NCI-H2227 treated with DMSO at 0.1 percent for 48 hours (cell line): ENCODE measurements at regions not wholly inside any gene's neighbourhood (a gene's known extent, or its start where the extent isn't known, plus 50 kb on each side); places are given as distances from the start of the nearest gene placed in this dataset.
A peak's percentile ranks its signal among the peaks of the same experiment; 100 is the strongest.

Experiments used
- DNase-seq: peaks from one replicate; lab custom pipeline; 2025; lab: John Stamatoyannopoulos, UW

GRCh38 chr18:27752944-27753343 lies 424.0 kb downstream of the CDH2 start:
- DNase-seq: no peak

GRCh38 chr18:27750923-27751322 lies 426.0 kb downstream of the CDH2 start:
- peak; percentile 84 for DNase-seq

DNA sequence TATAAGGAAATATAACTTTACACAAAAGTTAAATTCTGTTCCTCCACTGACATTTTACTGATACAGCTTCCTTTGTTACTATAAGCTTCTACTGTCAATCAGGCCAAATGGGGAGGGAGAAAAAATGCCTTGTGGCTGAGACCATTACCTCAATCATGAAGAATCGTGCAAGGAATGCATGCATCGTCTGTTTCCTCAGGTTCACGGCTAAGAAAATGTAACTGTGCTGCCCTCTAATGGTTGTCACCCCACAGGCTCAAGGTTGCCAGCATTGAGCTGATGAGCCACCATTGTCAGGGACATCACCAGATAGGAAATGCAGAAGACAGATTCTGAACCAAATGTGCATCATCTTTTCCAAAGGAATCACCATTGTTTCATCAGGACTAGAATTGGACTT lies 426.9 kb downstream of the CDH2 start:
- DNase-seq: peak; percentile 18

- no peak for DNase-seq
Measured at GRCh38 chr18:27749194-27749593, 427.7 kb downstream of the CDH2 start.

- DNase-seq: no peak
Measured at GRCh38 chr18:27746241-27746640, 430.7 kb downstream of the CDH2 start.

DNA sequence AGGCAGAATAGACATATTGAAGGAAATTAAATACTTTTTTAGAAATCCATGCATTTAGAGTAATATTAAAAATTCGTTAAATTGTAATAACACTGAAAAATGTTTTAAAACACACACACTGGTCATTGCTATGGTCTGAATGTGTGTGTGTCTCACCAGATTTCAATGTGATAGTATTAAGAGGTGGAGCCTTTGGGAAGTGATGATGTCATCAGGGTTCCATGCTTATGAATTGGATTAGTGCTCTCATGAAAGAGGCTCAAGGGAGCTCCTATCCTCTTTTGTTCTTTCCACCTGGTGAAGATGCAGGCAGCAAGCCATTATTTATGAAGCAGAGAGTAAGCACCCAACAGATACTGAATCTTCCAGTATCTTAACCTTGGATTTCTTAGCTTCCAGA lies 441.8 kb downstream of the CDH2 start:
- no peak for DNase-seq

- DNase-seq: no peak
Measured at GRCh38 chr18:27731211-27731610, 445.7 kb downstream of the CDH2 start.

GRCh38 chr18:27728659-27729058 lies 448.3 kb downstream of the CDH2 start:
- no peak for DNase-seq

DNA sequence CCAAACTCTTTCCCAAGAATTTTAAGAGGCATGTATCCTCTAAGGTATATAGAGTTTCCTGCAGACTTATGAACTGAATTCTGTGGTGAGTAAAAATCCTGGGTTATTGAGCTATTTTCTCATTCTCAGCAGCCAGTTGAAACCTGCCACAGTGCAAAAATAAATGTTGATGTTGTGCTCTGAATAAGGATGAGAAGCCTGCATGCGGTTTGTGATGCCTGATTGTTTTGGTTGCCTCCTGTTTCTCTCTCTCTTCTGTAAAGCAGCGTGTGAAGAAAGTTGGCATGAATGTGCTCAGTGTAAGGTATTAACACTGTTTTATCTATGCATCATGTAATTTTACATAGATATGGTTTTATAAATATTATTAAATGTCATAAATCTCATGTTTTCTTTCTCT lies 452.6 kb downstream of the CDH2 start:
- no peak for DNase-seq

DNA sequence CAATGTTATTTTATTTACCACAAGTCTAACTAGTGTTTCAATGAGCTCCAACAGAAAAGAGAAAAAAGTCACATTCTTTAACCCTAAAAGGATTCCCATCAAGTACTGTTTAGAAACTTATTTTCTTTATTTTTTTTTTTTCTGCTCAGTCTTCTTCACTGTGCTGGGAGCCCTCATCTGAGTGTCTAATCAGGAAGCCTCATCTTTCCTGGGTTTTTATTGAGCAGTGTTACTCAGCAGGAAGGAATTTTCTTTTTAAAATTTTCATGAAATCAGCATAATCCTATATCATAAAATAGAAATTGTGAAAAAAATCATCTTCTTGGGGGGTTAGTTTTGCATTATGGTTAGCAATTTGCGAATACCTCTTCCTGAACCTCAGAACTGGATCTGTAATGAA lies 453.8 kb downstream of the CDH2 start:
- no peak for DNase-seq

GRCh38 chr18:27719680-27720079 lies 457.2 kb downstream of the CDH2 start:
- no peak for DNase-seq

DNA sequence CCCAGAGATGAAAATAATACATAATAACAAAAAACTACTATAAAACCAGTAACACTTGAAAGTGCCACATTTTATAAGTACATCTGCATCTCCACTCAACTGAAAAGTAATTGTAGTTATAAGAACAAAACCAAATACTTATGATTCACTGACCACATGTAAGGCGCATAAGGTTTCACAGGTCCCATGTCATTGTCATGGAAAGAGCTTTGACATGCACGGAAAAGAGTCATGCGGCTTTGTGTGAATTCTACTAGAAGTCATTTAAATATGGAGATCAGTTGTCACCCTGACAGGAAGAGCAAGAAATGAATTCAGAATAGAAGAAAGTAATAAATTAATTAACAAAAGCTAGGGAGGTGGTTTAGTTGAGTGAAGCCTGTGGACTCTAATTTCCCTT lies 459.1 kb downstream of the CDH2 start:
- DNase-seq: no peak

DNA sequence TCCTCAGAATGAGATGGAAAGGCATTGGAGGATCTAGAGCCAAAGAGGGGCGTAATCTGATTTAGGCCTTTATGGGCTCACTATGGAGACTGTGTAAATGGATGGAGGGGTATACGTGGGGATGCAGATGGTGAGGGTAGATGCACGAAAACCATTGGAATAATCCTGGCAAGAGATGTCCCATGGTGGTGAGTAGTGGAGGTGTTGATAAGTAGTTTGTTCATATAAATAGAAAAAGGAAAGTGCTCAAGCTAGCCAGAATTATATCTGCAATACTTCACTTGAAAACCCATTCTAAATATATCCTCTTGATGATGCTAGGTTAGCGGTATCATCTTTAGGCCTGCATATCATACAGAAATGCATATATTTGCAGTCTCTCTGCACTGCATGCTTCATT lies 459.7 kb downstream of the CDH2 start:
- DNase-seq: no peak

DNA sequence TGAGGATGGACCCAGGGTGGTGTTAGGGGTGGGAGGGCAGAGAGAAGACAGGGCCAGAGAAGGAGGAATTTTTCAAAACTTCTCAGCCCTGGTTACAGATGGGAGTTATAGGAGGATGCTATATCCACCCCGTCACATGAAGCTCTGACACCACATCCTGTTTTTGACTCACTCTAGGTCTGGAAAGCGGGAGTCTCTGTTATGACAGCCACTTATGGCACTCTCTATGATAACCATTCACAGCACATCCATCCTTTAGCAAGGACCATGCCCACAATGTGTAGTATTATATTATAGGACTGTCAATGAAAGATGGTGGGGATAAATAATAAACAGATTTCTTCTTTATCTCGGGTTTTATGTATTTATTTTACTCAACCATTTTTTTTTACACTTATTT lies 461.2 kb downstream of the CDH2 start:
- no peak for DNase-seq

GRCh38 chr18:27713738-27714095 lies 463.2 kb downstream of the CDH2 start:
- no peak for DNase-seq

- peak; percentile 48 for DNase-seq
Measured at GRCh38 chr18:27713037-27713737, 463.7 kb downstream of the CDH2 start.

- DNase-seq: no peak
Measured at GRCh38 chr18:27712066-27712465, 464.9 kb downstream of the CDH2 start.

GRCh38 chr18:27711382-27711781 lies 465.5 kb downstream of the CDH2 start:
- DNase-seq: no peak

- DNase-seq: no peak
Measured at GRCh38 chr18:27709344-27709743, 467.6 kb downstream of the CDH2 start.

DNA sequence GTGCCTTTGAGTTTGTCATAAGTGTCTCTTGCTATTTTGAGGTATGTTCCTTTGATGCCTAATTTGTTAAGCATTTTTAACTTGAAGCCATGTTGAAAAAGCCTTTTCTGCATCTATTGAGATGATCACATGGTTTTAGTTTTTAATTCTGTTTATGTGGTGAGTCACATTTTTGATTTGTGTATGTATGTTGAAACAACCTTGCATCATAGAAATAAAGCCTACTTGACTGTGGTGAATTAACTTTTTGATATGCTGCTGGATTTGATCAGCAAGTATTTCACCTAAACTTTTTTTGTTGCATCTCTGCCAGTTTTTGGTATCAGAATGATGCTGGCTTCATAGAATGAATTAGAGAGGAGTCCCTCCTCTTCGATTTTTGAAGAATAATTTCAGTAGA lies 469.7 kb downstream of the CDH2 start:
- no peak for DNase-seq

- DNase-seq: no peak
Measured at GRCh38 chr18:27704736-27705361, 472.1 kb downstream of the CDH2 start.

DNA sequence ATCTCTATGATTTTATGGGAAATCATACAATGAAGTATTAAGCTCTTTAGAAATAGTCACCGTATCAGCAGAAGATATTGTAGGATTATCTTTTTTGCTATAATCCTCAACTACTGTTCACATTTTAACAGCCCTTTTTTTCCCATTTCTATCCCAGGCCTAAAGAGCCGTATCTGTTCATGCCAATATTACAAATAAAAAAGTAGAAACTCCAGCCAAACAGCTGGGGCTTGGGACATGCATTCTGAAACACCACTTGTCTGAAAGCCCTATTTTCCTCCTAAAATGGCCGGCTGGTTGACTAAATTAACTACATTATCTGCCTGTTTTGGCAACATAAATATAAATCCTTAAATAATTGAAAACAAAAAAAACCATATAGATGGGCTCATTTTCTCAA lies 477.8 kb downstream of the CDH2 start:
- no peak for DNase-seq

DNA sequence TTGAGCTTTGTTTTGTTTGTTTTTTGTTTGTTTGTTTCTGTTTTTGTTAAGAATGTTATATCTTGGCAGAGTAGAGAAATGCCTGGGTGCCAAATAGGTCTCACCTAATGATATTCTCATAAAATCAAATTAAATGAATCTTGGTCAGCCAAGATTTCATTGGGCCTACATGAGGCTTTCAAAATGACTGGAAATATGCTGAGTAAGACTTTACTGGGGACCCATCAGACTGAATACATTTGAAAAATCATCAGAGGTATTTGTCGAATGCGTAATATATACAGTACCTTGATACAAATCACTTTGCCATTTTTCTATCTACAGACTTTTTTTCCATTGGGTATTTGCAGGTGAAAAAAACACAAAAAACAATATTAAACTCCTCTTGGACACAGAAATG lies 480.8 kb downstream of the CDH2 start:
- no peak for DNase-seq

GRCh38 chr18:27695503-27695902 lies 481.4 kb downstream of the CDH2 start:
- DNase-seq: no peak
